ENCODE measurements at regions not wholly inside any gene's neighbourhood (a gene's known extent, or its start where the extent isn't known, plus 50 kb on each side); places are given as distances from the start of the nearest gene placed in this dataset.
"Not testable (repeated sequence)": the region's sequence is repeated elsewhere in the genome, so short reads cannot be mapped to it uniquely, and the experiment has no call there.

DNA sequence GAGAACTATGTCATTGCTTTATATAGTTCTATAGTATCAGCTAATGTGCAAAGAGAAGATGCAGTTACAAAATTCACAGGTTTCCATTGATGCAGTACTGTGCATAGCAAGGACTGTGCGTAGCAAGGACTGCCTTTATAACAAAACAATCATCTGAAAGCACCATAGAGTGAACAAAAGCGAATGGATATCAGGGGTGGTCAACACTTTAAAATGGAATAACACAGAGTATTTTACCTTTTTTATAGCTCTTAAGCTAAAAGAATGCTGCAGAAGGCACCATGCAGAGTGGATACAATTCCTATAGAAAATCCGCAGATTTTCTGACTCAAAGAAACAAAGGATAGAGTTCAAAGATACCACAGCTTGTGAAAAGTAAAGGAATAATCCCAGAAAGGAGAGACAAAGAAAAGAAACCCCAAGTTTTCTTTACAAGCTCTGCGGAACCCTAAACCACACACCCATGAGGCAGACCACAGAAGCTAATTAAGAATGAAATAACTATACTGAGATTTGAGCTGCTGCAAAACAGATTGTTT, 229.9 kb upstream of the DTNA start:
- DNase-seq (ENCODE audit: low spot score): no peak

DNA sequence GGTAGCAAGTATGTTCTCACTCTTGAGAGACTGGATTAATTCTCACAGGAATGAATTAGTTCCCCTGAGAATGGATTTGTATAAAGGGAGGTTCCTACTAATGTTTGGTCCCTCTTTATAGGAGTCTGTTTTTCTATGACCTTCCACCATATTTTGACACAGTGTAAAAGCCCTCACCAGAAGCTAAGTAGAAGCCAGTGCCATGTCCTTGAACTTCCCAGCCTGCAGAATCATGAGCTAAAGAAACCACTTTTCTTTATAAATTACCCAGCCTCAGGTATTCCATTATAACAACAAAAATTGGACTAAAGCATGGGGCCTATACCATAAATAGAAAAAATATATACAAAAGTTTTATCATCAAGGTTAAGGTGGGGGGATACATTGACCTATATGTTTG, 227.9 kb upstream of the DTNA start:
- DNase-seq (ENCODE audit: low spot score): no peak

DNA sequence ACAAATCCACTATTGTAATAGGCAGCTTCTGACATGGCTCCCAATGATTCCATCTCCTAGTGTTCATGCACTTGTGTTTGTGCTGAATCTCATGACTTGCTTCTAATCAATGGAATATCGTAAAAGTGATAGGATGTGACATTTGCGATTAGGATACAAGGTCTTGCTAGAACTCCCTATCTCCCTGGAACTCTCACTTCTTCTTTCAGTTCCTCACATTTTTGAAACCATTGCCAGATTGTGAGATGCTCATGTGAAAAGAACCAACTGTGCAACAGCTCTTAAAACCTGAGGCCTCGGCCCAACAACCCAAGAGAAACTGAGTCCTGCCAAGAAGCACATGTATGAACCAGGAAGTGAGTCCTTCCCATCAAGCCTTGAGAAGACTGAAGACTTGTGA, 226.9 kb upstream of the DTNA start:
- DNase-seq (ENCODE audit: low spot score): no peak

DNA sequence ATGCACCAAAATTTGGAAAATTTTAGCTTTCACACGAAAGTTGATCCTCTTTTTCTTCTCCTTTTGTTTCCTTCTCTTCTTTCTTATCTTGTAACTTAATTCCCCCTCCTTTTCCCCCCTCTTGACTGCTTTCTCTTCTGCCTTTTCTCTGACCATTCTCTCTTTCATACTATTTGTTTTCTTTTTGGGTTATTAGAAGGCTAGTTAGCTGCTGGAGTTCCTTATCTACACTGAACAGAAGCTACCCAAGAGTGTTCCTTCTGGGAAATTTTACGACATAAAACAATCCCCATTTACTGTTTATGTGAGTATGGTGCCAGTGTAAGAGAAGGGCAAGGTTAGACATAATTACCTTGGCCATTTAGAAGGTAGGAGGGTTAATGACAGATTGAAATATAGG, 218.4 kb upstream of the DTNA start:
- DNase-seq (ENCODE audit: low spot score): no peak

DNA sequence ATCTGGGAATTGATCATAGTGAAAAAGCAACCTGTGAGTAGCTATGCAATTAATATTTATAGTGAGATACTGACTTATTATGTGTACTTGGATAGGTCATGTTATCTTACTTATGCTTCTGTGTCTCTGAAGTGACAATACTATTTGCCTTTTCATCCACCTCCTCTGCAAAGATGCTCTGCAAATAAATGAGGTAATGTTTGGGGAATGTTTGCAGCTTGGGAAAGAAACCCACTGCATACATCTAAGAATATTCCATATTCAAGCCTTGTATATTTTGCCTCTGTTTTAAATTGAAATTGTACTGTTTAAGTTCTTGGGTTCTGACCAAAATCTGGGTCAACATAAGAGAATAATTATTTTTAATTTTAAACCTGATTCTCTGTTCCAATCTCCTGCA, 217.4 kb upstream of the DTNA start:
- no peak for DNase-seq (ENCODE audit: low spot score)

DNA sequence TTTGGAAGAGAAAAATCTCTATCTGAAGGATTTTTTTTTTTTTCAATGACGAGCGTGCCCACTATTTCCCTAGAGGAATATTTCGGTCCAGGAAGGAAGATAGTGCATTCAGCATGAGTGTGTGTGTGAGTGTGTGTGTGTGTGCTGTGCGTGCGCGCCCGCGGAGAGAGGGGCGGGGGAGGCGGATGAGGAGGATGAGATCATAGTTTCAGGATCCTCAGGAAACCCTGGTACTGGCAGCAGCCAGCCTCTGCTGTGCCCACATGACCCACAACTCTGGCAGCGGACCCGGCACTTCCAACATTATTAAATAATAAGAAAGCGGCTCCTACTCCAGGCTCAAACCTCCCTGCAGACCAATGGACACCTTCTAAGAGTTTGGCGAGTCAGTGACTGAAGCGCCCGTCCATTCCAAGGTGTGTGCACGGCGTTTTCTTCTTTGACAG, 217.0 kb upstream of the DTNA start:
- DNase-seq (ENCODE audit: low spot score): peak; percentile 83

DNA sequence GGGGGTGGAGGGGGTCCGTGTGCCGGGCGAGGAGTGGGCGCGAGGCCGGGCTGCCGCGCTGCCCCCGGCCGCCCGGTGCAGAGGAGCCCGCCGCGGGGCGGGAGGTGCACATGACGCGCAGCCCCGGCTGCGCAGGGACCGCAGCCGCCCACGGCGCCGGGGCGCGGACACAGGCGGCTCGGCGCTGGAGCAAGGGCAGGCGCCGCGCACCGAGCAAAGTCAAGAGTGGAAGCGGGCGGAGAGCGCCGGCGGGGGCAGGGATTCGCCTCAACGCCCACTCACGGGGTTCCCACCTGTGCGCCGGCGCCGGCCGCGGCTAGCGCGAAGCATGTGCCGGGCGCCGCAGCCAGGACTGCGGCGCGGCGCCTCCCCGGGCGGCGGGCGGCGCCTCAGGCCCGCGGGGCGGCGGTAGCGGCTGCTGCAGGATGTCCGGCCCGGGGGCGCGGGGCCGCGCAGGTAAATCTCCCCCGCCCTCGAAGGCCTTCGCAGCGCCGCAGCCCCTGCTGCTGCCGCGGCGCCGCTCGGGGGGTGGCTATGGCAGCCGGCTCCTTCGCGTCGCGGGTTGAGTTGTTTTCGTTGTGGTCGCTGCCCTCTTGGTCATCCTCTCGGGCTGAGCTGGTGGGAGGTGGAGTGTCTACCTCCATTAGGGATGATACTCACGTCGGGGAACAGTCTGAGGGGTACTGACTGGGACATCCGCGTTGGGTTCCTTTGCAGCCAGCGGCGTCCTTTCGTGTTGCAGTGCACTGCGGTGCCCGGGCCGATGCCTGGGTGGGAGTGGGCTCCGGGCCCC, 216.3 kb upstream of the DTNA start:
- DNase-seq (ENCODE audit: low spot score): peak; percentile 42

DNA sequence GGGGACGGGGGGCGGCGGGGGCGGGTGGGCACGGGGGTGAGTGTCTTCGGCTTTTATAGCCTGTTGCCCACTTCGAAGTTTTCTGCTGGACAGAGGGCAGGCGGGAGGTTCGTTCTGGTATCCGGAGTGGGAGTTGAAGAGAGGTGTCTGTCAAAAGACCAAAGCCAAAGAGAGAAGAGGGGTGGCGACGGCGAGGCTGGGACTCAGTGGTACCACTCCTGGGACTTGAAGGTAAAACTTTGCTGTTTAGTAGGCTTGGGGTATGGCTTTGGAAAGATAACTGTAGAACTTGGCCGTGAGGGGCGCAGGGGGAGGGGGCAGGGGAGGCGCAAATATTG, 215.8 kb upstream of the DTNA start:
- no peak for DNase-seq (ENCODE audit: low spot score)

DNA sequence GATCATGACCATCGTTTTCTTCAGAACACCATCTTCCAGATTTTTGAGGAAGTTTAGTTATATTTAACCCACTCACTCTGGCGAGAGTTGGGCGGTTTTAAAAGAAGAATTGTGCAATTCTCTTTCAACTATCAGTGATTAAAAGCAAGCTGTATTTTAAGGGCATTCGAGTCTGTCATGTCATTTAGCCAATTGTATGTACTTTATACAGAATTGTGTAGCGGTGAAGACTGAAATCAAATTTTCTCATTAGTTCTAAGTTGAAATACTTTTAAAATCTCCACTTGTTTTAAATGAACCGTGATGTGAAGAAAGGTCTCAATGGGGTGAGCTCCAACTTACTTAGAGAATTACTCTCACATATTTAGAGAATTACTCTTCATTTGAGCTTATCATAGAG, 214.6 kb upstream of the DTNA start:
- DNase-seq (ENCODE audit: low spot score): no peak

DNA sequence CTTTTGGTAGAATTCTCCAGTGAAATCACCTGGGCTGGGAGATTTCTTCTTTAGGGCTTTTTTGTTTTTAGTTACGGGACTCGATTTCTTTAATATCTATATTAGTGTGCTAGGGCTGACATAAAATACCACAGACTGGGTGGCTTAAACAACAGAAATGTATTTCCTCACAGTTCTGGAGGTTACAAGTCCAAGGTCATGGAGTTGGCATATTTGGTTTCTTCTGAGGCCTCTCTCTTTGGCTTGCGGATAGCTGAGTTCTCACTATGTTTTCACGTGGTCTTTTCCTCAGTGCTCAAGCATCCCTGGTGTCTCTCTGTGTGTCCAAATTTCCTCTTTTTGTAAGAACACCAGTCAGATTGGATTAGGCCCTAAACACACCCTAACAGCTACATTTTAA, 208.5 kb upstream of the DTNA start:
- DNase-seq (ENCODE audit: low spot score): no peak

DNA sequence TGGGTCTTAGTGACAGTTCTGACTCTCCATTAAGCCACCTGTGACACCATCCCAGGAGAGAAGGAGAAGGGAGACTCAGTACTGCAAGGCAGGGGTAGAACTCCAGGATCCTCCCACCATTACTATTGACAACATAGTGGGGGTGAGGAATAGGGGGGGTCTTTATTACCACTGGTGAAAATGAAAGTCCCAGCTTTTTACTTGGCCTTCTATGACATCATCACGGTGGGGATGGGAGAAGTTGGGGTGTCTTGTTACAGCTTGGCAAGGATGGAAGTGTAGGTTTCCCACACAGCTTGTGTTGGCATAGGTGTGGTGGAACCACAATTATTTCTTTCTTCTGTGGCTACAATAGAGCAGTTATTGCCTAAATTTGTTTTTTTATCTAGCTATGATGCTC, 203.9 kb upstream of the DTNA start:
- DNase-seq (ENCODE audit: low spot score): no peak

DNA sequence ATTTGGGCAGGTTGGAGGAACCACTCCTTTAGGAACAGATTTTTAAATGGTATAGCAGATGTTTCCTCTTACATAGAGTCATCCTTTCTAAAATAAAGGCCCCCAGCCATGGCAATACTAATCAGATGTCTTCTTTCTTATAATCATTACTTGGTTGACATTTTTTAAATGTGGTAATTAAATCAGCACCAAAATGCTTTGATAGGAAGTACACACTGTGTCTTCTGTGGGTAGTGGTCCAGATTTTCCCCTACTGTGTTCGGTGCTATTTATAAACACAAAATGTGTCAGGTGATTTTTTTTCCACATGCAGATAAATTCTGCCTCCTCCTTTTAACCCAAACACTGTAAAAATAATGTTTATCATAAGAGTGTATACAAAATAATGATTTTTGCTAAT, 200.9 kb upstream of the DTNA start:
- DNase-seq (ENCODE audit: low spot score): no peak

DNA sequence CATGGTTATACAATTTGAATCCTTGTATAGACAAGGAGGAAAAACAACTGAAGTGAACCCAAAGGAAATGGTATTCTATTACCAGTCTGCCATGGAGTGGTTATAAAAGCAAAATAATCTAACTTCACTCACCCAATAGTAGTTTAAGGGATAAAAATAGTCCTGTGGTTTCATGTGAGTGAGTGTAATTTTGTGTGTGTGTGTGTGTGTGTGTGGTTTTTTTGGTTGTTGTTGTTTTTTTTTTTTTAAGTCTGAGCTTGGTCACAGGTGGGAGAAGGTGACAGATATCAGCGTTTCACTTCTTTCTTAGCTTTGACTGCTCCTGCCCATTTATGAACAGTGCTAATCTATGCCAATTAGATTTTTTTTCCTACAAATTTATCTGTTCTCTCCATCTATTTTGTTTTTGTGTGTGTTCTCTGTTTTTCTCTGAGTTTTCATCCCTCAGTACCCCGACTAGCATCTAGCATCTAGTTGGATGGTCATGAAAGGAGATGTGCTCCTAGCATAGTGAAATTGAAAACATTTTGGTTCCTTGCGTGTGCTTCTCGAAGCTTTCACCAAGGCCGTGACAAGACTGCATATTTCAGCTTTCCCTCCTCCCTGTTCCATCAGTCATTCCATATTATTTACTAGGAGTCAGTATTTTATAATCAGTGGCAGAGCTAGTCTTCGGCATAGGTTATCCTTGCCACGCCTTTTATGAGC, 200.1 kb upstream of the DTNA start:
- DNase-seq (ENCODE audit: low spot score): no peak

DNA sequence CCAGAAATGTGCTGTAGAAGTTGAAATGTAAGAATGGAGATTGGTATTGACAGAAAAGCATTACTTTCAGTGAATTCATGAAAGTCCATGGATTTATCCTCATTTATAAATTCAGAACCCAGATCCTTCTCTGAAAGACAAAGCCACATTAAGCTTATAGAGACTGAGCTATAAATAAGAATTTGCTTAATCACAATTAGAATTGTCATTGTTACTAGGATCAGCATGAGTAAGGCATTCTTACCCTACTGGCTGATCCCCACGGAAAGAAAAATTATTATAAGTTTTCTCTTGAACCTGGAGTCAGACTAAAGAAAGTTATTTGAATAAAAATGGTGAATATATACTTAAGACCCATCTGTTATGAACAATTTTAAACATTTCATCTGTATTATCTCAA, 199.2 kb upstream of the DTNA start:
- no peak for DNase-seq (ENCODE audit: low spot score)

DNA sequence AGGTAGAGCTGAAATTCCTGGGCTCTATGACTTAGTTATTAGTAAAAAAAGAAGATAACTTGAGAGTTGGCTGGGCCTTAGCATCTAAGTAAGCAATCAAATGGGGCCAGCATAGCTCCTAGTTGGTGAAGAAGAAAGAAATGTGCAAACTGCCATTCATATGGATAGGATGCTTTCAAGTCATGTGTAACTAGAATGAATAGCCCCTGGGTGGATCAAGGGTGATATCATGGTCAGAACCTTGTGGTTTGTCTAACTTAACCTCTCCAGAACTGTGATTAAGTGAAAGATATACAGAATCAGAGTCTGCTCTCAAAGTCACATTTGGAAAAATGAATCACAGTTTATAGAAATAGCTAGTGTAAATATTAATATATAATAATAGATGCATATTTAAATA, 198.7 kb upstream of the DTNA start:
- DNase-seq (ENCODE audit: low spot score): no peak

DNA sequence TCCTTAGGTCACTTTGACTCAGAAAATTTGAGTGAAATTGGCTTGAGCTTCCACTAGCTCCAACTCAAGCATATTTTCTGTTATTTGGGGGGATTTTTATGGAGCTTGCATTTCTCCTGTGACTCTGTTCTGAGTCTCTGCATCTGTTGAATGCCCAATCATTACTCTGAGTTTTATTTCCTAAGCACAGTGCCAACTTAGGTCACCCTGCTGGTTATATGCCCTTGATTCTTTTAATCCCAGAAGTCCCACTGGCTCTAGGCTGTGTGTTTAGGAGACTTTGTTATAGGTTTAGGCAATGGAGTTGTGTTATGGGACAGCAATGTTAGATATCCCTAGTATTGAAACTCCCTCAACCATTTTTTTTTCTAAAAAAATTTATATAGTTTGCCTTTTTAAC, 198.2 kb upstream of the DTNA start:
- no peak for DNase-seq (ENCODE audit: low spot score)

DNA sequence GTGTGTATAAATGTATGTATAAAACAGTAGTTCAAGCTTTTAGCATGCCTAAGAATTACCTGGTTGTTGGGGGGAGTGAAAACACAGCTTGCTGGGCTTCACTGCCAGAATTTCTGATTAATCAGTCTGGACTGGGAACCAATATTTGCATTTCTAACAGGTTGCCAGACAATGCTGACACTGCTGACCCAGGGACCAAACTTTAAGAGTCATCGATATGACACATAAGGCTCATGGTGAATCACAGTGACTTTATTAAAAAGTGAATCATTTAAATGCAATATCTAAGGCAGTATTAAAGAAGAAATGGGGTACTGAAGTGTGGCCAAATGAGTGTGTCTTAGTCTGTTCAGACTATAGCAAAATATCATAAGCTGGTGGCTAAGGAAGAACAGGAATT, 195.9 kb upstream of the DTNA start:
- no peak for DNase-seq (ENCODE audit: low spot score)

DNA sequence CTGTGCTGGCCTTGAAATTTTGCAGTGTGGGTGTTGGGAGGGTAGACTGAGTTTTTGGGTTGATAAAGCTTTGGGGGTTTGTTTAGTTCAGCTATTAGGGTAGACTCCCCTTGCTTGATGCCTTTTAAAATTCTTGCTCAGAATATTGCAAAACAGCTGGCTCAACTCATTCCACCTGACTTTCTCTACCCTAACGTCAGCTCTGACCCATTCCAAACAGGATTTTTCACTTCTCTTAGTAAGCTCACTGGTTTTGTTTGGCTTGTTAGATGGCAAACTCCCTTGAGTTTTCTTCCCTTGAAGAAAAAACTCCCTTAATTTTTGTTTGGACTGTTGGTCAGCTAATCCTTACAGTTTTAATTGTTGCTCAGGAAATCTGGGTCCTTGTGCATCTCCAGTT, 195.1 kb upstream of the DTNA start:
- no peak for DNase-seq (ENCODE audit: low spot score)

DNA sequence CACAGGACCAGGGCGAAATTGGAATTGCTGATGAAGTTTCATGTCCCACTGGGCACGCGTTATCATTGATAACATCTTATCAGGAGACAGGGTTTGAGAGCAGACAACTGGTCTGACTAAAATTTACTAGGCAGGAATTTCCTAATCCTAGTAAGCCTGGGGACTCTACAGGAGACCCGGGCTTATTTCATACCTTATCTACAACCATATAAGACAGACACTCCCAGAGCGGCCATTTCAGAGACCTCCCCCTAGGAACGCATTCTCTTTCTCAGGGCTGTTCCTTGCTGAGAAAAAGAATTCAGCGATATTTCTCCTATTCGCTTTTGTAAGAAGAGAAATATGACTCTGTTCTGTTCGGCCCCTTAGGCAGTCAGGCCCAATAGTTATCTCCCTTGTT, 193.7 kb upstream of the DTNA start:
- not testable (repeated sequence) for DNase-seq (ENCODE audit: low spot score)

DNA sequence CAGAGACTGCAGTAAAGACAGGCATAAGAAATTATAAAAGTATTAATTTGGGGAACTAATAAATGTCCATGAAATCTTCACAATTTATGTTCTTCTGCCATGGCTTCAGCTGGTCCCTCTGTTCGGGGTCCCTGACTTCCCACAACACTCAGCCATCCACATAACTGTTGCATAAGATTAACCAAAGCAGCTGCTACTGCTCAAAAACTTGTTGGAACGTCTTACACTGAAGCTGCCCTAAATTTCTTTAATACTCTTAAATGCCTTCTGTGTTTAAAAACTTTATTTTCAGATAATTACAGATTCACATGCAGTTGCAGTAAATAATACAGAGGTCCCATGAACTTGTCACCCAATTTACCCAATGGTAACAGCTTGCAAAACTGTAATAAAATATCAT, 193.1 kb upstream of the DTNA start:
- not testable (repeated sequence) for DNase-seq (ENCODE audit: low spot score)

DNA sequence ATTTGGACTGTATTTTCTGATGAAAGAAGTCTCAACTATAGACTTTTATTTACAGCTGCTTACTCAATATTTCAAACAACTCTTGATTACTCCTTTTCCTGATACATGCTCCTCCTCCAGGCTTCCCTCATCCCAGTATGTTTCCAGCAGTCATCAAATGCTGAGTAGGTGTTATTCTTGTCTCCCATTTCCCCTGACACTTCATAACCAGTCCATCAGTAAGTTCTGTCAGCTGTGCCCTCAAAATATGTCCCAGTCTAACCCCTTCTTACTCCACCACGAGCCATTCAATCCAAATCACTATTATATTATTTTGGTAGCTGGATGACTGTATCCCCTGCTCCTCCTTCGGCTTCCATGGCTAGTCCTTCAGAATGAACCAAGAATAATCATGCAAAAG, 189.1 kb upstream of the DTNA start:
- no peak for DNase-seq (ENCODE audit: low spot score)

DNA sequence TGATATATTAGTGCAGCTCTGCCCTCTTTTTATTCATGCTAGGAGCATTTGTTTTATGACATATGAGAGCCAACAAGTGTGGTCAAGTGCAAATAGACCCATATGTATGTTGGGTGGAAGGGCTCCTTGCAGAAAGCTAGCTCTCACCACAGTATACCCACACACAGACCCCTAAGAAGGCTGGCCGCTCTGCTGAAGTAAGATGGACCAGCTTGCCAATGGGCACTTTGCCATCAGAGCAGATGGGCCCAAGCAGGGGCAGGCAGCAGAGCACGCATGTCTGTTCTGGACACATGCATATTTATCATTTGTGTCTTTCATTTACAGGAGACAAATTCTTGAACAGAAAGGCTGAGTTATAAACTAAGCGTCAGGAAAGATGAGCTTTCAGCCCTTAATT, 187.5 kb upstream of the DTNA start:
- DNase-seq (ENCODE audit: low spot score): peak; percentile 29

DNA sequence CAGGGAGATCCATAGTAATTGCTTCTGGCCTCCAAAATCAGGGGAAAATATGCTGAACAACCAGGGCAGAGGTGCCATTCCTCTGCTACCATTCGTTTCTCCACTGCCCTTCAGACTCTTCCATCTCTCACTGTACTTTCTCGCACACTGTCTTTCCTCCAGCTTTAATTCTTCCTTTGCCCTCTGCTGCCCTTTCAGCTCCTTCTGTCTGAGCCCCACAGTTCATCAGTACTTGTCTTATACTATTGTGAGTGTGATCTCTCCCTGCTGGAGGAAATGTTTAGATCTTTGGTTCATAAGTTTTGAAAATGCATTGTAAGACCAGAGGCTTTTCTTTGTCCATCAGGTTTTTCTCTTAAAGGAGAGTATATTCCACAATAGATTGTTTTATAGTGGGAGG, 184.9 kb upstream of the DTNA start:
- no peak for DNase-seq (ENCODE audit: low spot score)

DNA sequence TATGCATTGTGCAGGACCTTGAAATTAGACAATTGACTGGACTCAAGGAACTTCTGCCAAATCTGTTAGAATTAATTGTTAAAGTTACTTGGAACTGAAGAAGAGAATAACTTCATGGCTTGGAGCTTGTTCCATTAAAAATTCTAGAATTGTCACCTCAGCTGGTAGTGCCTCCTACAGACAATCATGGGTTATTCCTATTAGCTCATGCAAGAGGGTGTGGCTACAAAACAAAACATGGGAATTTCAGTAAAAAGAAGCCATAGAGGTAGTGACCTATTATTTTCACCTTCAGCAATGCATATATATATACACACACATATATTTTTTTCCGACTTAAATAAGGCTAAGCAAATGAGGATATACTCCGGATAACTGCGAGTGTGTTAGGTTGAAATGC, 181.9 kb upstream of the DTNA start:
- no peak for DNase-seq (ENCODE audit: low spot score)

All from globus pallidus (tissue), 1 donor.